ENCODE measurements at regions not wholly inside any gene's neighbourhood (a gene's known extent, or its start where the extent isn't known, plus 50 kb on each side); places are given as distances from the start of the nearest gene placed in this dataset.
"Not testable (repeated sequence)": the region's sequence is repeated elsewhere in the genome, so short reads cannot be mapped to it uniquely, and the experiment has no call there.

DNA sequence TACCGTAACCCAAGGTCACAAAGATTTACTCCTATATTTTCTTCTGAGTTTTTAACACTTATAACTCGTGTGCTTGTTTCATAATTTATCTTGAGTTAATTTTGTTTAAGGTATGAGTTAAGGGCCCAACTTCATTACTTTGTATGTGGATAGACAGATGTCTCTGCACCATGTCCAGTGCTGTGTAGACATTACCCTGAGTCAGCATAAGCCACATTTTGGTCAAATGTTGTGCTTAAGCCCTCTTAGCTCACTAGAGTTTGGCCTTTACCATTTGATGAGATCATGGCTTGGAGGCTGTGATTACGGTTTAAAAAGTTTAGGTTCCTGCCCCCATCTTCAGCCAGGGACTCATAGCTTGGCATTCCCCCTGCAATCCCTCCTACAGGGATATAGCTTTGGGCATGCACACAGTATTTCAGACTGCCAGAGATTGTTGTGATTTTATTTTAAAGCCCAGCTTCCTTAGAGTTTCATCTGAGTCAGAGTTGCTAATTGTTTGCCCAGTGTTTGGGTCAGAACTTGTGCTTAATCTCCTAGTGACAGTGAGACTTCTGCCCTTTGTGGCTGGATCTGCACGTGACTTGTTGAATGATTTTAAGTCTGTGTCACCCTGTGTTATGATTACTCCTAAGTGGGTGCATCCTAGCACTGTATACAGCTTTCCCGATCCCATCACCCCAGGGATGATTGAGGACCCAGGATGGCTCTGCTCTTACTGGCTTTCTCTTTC lies 393.1 kb downstream of the CNTNAP4 start:
- no peak overlapping the region for H3K27ac Mint-ChIP-seq

GRCh38 chr16:76676356-76676755 lies 399.2 kb downstream of the CNTNAP4 start:
- Mint-ChIP-seq H3K4me3 (no peak overlapping the region), H3K4me1 (ENCODE audit: low read depth) (no peaks in the 10 kb centered on the region)

More for the DNA sequence above, 393.1 kb downstream of the CNTNAP4 start:
- Mint-ChIP-seq H3K9me3 (ENCODE audit: low read depth) (no peaks in the 10 kb centered on the region), H3K27me3 (peaks cover 3% of the 10 kb centered on the region), H3K4me3 (no peak overlapping the region), H3K36me3 (no peaks in the 10 kb centered on the region), H3K4me1 (ENCODE audit: low read depth) (no peaks in the 10 kb centered on the region)

DNA sequence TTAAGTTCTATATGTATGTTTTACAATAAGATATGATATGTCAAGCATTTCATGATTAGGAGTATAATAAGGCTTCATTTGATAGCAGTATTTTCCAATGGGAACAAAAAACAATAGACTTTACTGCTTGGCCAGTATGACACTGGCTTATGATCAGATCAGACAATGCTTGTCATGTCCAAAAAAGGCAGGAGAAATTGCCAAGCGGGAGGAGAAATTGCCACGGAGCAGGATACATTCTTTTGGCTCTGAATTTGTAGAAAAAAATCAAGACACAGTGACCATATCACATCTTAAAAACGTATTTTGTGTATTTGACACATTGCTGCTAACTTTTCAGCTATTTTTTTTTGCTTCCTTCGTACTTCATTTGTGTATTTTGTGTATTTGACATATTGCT lies 404.1 kb downstream of the CNTNAP4 start:
- H3K4me1 Mint-ChIP-seq (ENCODE audit: low read depth), result no peaks in the 10 kb centered on the region
- no peaks in the 10 kb centered on the region for H3K27me3 Mint-ChIP-seq
- no peaks in the 10 kb centered on the region for H3K36me3 Mint-ChIP-seq
- H3K27ac Mint-ChIP-seq, result no peak overlapping the region
- H3K9me3 Mint-ChIP-seq (ENCODE audit: low read depth), result peaks cover 11% of the 10 kb centered on the region
- H3K4me3 Mint-ChIP-seq, result no peak overlapping the region

More at GRCh38 chr16:76676356-76676755, 399.2 kb downstream of the CNTNAP4 start:
- no peak overlapping the region for H3K27ac Mint-ChIP-seq
- no peaks in the 10 kb centered on the region for H3K36me3 Mint-ChIP-seq
- peaks cover 3% of the 10 kb centered on the region for H3K27me3 Mint-ChIP-seq
- H3K9me3 Mint-ChIP-seq (ENCODE audit: low read depth), result peaks cover 8% of the 10 kb centered on the region

GRCh38 chr16:76683051-76683450 lies 405.9 kb downstream of the CNTNAP4 start:
- Mint-ChIP-seq H3K27me3 (no peaks in the 10 kb centered on the region), H3K27ac (no peak overlapping the region), H3K4me3 (no peak overlapping the region), H3K4me1 (ENCODE audit: low read depth) (no peaks in the 10 kb centered on the region), H3K9me3 (ENCODE audit: low read depth) (peaks cover 11% of the 10 kb centered on the region), H3K36me3 (no peaks in the 10 kb centered on the region)

DNA sequence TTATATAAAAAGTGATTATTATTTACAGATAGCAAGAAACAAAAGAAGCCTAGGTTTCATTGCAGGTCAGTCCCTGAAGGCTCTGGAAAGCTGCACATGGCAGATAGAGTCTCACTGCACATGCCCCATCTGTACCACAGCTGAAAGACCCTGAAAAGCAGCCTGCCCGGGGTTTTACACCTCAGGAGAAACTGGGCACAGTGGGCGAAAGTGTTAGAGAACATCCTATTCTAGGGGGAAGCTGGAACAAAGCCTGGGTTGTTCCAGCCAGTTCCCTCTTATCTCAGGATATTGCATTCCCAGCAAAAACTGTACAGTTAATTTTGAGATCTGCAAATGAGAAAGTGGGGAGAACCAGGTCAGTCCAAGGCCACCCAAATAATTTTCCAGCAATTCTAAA lies 419.7 kb downstream of the CNTNAP4 start:
- no peak overlapping the region for H3K4me3 Mint-ChIP-seq
- no peaks in the 10 kb centered on the region for H3K36me3 Mint-ChIP-seq
- H3K9me3 Mint-ChIP-seq (ENCODE audit: low read depth), result no peaks in the 10 kb centered on the region
- no peaks in the 10 kb centered on the region for H3K4me1 Mint-ChIP-seq (ENCODE audit: low read depth)
- H3K27ac Mint-ChIP-seq, result no peak overlapping the region
- H3K27me3 Mint-ChIP-seq, result no peaks in the 10 kb centered on the region

- H3K4me1 Mint-ChIP-seq (ENCODE audit: low read depth), result no peaks in the 10 kb centered on the region
- H3K27me3 Mint-ChIP-seq, result no peaks in the 10 kb centered on the region
- H3K27ac Mint-ChIP-seq, result no peak overlapping the region
- H3K4me3 Mint-ChIP-seq, result no peak overlapping the region
- H3K36me3 Mint-ChIP-seq, result no peaks in the 10 kb centered on the region
- H3K9me3 Mint-ChIP-seq (ENCODE audit: low read depth), result peaks cover 11% of the 10 kb centered on the region
Measured at GRCh38 chr16:76705892-76706291, 428.7 kb downstream of the CNTNAP4 start.

GRCh38 chr16:76713191-76713590 lies 436.0 kb downstream of the CNTNAP4 start:
- Mint-ChIP-seq H3K36me3 (no peaks in the 10 kb centered on the region), H3K4me1 (ENCODE audit: low read depth) (no peaks in the 10 kb centered on the region), H3K27me3 (no peaks in the 10 kb centered on the region), H3K4me3 (no peak overlapping the region), H3K9me3 (ENCODE audit: low read depth) (peaks cover 6% of the 10 kb centered on the region), H3K27ac (no peak overlapping the region)

DNA sequence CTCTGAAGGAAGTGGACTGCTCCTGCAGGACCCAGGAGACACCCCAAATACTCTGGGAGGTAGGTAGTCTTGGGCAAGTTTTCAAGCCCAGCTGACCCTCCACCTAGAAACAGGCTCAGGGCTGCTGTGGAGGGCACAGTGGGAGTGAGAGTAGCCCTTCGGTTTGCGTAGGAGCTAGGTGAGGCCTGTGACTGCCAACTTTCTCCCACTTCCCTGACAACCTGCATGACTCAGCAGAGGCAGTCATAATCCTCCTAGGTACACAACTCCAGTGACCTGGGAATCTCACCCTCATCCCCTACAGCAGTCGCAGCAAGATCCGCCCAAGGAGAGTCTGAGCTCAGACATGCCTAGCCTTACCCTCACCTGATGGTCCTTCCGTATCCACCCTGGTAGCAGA lies 439.1 kb downstream of the CNTNAP4 start:
- H3K4me3 Mint-ChIP-seq; H3K4me1 Mint-ChIP-seq (ENCODE audit: low read depth); H3K27me3 Mint-ChIP-seq; H3K36me3 Mint-ChIP-seq; H3K9me3 Mint-ChIP-seq (ENCODE audit: low read depth); H3K27ac Mint-ChIP-seq: not testable (repeated sequence)

DNA sequence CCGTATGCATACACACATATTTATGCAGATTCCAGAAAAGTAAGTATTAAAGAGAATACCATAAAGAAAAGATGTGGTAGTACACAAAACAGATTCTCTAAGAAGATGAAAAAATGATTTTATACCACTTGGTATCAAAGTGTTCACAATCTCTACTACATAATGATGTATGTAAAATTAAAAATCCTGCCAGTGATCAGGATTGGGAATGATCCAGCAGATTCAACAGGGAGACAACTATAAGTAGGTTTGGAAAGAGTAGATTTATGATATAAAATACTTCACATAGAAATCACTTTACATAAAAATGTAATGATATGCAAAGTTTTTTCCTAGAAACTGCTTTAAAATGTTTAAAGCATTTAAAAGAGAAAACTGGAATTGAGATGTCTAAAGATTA lies 447.0 kb downstream of the CNTNAP4 start:
- Mint-ChIP-seq H3K36me3 (no peaks in the 10 kb centered on the region), H3K4me3 (no peak overlapping the region), H3K9me3 (ENCODE audit: low read depth) (no peaks in the 10 kb centered on the region), H3K4me1 (ENCODE audit: low read depth) (no peaks in the 10 kb centered on the region), H3K27ac (no peak overlapping the region), H3K27me3 (no peaks in the 10 kb centered on the region)

- Mint-ChIP-seq H3K4me3 (no peak overlapping the region), H3K27me3 (no peaks in the 10 kb centered on the region), H3K27ac (no peak overlapping the region), H3K4me1 (ENCODE audit: low read depth) (no peaks in the 10 kb centered on the region), H3K9me3 (ENCODE audit: low read depth) (peaks cover 15% of the 10 kb centered on the region), H3K36me3 (no peaks in the 10 kb centered on the region)
Measured at GRCh38 chr16:76729525-76729924, 452.3 kb downstream of the CNTNAP4 start.

- H3K27ac Mint-ChIP-seq, result no peak overlapping the region
- no peaks in the 10 kb centered on the region for H3K36me3 Mint-ChIP-seq
- H3K27me3 Mint-ChIP-seq, result no peaks in the 10 kb centered on the region
- H3K4me1 Mint-ChIP-seq (ENCODE audit: low read depth), result no peaks in the 10 kb centered on the region
- no peak overlapping the region for H3K4me3 Mint-ChIP-seq
- peaks cover 15% of the 10 kb centered on the region for H3K9me3 Mint-ChIP-seq (ENCODE audit: low read depth)
Measured at GRCh38 chr16:76732894-76733293, 455.7 kb downstream of the CNTNAP4 start.

- H3K27me3 Mint-ChIP-seq, result no peaks in the 10 kb centered on the region
Measured at GRCh38 chr16:76741623-76742022, 449.4 kb upstream of the MON1B start.

GRCh38 chr16:76748461-76749348 lies 442.3 kb upstream of the MON1B start:
- H3K27me3 Mint-ChIP-seq, result no peaks in the 10 kb centered on the region
- no peak overlapping the region for H3K27ac Mint-ChIP-seq
- H3K4me1 Mint-ChIP-seq (ENCODE audit: low read depth), result no peaks in the 10 kb centered on the region
- H3K36me3 Mint-ChIP-seq, result no peaks in the 10 kb centered on the region
- peaks cover 11% of the 10 kb centered on the region for H3K9me3 Mint-ChIP-seq (ENCODE audit: low read depth)
- H3K4me3 Mint-ChIP-seq, result no peak overlapping the region

More at GRCh38 chr16:76741623-76742022, 449.4 kb upstream of the MON1B start:
- H3K4me1 Mint-ChIP-seq (ENCODE audit: low read depth), result no peaks in the 10 kb centered on the region
- peaks cover 29% of the 10 kb centered on the region for H3K9me3 Mint-ChIP-seq (ENCODE audit: low read depth)
- H3K36me3 Mint-ChIP-seq, result no peaks in the 10 kb centered on the region
- H3K4me3 Mint-ChIP-seq, result no peak overlapping the region
- no peak overlapping the region for H3K27ac Mint-ChIP-seq

DNA sequence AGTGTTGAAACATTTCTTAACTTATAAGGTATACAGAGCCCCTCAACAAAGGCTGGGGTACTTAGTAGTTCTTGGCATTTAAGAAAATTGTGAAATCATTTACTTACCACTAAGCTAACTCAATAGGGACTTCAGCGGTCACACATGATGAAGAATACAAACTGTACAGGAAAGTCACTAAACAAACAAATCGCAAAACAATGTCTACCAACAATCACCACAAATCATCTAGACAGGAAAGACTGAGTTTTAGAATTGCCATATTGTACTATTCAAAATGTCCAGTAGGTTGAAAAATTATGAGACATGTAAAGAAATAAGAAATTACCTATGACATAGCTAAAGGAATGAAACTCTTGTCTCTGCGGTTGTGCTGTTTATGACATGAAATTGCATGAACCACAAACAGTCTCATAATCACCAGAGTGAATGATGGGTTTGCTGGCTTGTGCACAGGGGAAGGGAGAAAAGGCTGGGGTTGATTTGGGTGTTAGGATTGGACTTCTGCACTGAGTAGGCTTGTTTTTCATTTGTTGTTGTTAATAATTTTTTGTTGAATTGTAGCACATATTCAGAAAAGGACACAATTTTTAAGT lies 441.1 kb upstream of the MON1B start:
- H3K27me3 Mint-ChIP-seq, result no peaks in the 10 kb centered on the region
- H3K4me1 Mint-ChIP-seq (ENCODE audit: low read depth), result no peaks in the 10 kb centered on the region
- no peaks in the 10 kb centered on the region for H3K36me3 Mint-ChIP-seq
- no peak overlapping the region for H3K4me3 Mint-ChIP-seq
- peaks cover 11% of the 10 kb centered on the region for H3K9me3 Mint-ChIP-seq (ENCODE audit: low read depth)
- no peak overlapping the region for H3K27ac Mint-ChIP-seq

DNA sequence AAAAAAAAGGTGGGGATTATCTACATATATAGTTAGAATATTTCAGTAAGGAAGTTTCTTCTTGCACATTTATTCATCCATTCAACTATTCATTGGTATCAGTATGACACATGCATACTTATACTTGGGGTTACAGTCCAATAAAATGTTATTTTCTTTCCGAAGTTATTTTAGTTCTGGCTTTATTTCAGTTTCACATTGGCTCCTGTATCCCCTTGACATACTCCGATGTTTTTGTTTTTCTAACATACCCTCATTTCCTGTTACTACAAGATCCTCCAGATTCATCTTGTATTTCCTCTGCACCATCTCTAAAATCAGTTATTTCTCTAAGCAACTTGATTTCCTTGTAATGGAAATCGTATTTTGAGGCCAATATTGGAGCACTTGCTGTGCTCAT lies 435.5 kb upstream of the MON1B start:
- no peak overlapping the region for H3K27ac Mint-ChIP-seq
- H3K36me3 Mint-ChIP-seq, result no peaks in the 10 kb centered on the region
- H3K9me3 Mint-ChIP-seq (ENCODE audit: low read depth), result peaks cover 11% of the 10 kb centered on the region
- no peaks in the 10 kb centered on the region for H3K27me3 Mint-ChIP-seq
- H3K4me1 Mint-ChIP-seq (ENCODE audit: low read depth), result no peaks in the 10 kb centered on the region
- H3K4me3 Mint-ChIP-seq, result no peak overlapping the region

Measured in activated naive CD8-positive, alpha-beta T cell (primary cell).